NCI-H1694 treated with DMSO at 0.1 percent for 48 hours (cell line): ENCODE measurements at regions not wholly inside any gene's neighbourhood (a gene's known extent, or its start where the extent isn't known, plus 50 kb on each side); places are given as distances from the start of the nearest gene placed in this dataset.

Experiments used
- DNase-seq: peaks from one replicate; lab custom pipeline; 2025; lab: John Stamatoyannopoulos, UW

DNA sequence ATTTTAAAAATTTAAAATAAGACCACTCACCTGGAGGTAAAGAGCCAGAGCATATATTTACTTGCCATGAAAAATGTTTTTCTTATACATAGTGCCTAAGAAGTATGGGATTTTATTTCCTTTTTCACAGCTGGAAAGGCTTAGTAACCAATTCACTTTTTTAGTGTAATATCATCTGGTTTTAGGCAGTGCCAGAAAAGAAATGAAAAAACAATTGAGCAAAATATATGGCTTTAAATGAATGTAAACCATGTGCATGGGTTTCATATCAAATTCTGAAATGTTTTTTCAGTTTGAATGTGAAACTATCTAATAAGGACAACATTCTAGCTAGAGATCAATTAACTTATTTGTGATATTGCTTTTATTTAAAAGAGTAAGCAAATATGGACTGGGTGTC lies 672.4 kb upstream of the ADAMTS5 start:
- DNase-seq: no peak

DNA sequence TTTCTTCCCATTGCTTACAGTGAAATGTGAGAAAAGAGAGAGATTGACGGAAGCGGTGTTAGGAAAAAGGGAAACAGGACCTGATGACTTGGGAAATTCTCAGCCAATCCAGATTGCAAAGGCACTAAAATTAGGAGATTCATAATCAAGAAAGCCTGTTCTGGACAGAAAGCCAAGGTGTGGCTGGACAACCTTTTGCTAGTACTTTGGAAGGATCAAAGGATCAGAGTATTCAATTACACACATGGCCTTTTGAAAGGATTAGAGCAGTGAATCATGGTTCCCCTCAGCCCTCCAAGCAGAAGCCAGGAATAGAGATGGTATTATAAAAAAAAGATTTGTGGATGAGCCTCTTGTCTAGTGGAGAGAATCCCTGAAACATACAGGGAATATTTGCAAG lies 669.8 kb upstream of the ADAMTS5 start:
- DNase-seq: no peak

- no peak for DNase-seq
Observed at GRCh38 chr21:27633631-27634030, 666.7 kb upstream of the ADAMTS5 start.

DNA sequence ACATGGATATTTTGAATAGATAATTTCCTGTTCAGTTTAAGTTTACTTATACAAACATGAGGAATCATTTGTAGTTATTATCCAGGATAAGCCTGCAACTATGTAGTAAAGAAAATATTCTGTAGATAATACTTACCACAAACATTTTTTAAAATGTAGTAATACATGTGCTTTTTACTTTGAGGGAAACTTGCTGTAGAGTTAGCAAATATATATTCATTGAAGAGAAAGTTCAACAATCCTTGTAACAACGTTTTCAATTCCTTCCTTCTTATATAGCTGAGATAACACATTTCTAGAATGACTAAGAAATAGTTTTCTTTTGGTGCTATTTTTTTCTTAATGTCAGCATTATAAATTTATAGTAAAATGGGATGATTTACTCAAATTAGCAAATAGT lies 664.6 kb upstream of the ADAMTS5 start:
- no peak for DNase-seq

- DNase-seq: no peak
Observed at GRCh38 chr21:27622631-27623030, 655.7 kb upstream of the ADAMTS5 start.

DNA sequence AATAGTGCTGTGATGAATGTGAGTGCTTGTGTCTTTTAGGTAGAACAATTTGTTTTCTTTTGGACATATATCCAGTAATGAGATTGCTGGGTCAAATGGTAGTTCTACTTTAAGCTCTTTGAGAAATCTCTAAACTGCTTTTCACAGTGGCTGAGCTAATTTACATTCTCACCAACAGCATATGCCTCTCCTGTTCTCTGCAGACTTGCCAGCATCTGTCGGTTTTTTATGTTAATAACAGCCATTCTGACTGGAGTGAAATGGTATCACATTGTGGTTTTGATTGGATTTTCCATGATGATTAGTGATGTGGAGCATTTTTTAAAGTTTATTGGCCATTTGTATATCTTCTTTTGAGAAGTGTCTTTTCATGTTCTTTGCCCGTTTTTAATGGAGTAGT lies 647.3 kb upstream of the ADAMTS5 start:
- peak; percentile 82 for DNase-seq

DNA sequence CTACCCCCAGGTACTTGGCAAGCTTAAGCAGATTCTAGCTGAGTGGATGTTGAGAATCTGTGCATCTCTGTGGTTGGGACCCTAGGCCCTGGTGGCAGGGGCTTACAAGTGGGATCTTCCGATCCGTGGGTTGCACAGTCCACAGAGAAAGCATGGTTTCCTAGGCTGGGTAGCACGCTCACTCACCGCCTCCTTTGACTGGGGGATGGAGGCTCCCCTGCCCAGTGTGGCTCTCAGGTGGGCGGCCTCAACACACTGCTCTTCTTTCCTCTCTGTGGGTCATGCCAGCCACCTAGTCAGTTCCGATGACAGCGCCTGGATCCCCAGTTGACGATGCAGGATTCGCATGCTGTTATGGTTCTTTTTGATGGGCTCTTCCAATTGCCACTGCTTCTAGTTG lies 639.5 kb upstream of the ADAMTS5 start:
- DNase-seq: no peak

DNA sequence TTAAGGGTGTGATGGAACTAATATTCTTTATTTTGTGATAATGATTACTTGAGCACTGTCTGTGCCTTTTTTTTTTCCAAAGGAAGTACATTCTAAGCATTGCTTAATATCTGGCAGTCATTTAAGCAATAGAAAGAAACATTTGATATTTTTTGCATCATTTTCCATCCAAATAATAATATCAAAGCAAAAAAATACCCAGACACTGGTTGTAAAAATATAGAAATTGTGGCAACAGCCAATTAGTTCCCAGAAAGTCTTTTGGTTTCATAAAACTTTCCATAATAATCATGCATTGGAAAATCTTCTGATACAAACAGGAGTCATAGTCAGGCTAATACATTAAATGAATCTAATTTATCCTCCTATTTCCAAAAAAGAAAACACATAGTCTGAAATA lies 629.3 kb upstream of the ADAMTS5 start:
- no peak for DNase-seq

- DNase-seq: no peak
Observed at GRCh38 chr21:27595716-27596115, 628.8 kb upstream of the ADAMTS5 start.

DNA sequence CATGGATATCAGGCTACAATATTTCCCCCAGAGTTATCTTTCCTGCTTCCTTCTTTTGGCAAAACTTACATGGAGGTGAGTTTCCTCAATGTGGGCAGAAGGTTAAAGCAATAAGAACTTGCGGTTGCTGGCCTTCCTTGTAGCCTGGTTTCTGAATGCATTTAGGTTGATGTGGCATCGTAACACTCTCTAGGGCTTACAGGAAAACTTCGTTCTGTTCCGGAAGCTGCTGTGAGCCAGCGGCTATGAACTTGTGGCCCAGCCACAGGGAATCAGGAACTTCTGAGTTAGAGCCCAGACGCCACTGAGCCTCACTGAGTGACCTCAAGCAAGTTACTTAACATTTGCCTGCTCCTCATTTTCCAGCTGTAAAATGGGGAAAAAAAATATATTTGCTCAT lies 623.4 kb upstream of the ADAMTS5 start:
- no peak for DNase-seq

GRCh38 chr21:27589781-27590180 lies 622.9 kb upstream of the ADAMTS5 start:
- DNase-seq: no peak

GRCh38 chr21:27586986-27587385 lies 620.1 kb upstream of the ADAMTS5 start:
- no peak for DNase-seq

DNA sequence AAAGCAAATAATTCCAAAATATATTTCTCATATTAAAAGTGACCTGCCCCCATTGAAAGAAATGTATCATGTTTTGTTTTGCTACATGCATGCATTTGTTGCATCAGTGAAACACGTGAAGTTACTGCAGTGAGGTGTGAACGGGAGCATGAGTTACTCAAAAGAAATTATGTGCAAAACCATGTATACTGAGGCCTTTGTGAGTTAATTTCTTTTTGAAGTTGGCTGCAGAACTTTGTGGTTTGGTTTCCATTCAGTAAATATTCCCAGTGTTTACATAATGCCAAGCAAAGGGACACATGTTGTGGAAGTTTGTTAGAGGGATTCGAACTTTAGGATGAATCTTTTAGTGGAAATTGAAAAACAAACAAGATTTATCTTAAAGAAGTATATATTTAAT lies 619.4 kb upstream of the ADAMTS5 start:
- DNase-seq: no peak

GRCh38 chr21:27584256-27584655 lies 617.4 kb upstream of the ADAMTS5 start:
- DNase-seq: no peak

GRCh38 chr21:27582948-27583430 lies 616.1 kb upstream of the ADAMTS5 start:
- DNase-seq: no peak

DNA sequence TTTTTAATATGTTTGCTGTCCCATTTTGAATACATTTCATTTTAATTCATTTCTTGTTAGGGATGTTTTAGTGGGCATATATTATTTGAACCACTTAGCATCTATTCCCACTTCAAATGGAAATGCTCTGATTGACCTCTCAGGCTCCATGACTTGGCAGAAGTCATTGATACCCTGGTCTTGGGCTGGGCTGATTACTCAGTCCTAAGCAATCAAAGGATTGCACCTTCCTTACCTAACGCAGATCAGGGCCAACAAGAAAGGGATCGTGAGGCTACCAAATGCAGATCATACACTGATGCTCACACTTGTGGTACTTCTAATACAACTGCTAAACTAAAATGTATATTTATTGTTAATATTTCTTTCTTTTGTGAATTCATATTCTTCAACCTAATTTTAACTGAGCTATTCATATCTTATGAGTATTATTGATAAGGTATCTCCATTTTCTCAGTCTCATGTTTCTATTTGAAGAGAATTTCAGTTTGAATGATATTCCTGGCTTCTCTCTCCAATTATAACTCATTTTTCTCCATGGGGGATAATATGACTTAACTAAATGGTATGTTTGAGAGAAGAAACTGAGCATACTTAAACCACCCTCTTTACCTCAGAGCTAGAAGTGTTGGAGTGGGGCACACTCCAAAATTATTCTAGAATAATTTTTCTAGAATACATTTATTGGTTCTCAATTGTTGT lies 615.5 kb upstream of the ADAMTS5 start:
- no peak for DNase-seq

GRCh38 chr21:27581168-27581567 lies 614.3 kb upstream of the ADAMTS5 start:
- DNase-seq: no peak

DNA sequence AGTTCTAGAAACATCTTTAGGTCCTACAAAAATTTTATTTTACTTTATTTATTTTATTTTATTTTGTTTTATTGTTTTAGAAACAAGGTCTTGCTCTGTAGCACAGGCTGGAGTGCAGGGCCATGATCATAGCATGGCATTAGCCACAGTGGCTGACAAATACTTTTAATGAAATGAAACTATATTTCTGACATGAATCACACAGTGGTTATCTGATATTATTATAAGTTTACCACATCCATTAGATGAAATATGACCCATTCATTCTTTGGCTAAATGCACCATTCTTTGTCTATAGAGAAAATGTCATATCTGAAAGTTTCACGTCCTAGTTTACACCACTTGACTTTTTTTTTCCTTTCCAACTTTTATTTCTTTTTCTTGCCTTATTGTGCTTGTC lies 613.4 kb upstream of the ADAMTS5 start:
- DNase-seq: no peak

DNA sequence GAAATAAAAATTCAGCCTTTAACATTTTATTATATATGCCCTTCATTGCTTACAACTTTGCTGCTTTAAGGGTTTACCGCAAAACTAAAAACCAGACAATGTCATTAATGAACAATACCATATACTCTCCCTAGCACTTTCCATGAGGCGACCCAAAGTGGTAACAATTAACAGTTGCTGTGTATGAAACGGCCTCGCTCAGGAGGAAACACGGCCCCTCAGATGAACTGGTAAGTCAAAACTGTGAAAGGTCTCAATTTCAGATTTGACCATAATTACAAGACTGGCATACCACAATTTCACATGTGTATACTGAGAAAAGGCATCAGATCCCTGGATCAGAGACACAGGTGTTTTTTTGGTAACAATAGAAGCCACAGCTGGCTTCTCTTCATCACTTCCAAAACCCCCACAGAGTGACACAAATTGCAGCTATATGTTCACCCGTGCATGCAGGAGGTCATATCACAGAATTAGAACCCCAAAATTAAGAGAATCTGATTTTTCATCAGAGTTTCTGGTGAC lies 611.9 kb upstream of the ADAMTS5 start:
- DNase-seq: no peak

GRCh38 chr21:27572696-27573095 lies 605.8 kb upstream of the ADAMTS5 start:
- no peak for DNase-seq

DNA sequence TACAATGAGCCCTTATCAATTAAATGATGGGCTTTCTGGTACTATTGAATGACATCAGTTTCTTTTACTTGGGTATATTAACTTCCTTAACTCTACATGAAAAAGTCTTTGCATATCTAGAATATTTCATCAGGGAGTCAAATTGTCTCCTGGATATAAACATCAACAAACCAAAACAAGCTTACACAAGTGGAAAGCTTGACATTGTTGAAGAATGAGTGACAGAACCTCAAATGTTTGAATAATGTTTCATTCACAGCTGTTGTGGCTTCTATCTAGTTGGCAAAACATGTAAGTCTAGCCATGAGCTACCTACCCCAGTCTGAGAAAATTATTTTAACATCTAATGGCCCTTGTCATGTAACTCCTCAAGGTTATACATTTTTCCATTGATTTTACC lies 604.8 kb upstream of the ADAMTS5 start:
- no peak for DNase-seq

DNA sequence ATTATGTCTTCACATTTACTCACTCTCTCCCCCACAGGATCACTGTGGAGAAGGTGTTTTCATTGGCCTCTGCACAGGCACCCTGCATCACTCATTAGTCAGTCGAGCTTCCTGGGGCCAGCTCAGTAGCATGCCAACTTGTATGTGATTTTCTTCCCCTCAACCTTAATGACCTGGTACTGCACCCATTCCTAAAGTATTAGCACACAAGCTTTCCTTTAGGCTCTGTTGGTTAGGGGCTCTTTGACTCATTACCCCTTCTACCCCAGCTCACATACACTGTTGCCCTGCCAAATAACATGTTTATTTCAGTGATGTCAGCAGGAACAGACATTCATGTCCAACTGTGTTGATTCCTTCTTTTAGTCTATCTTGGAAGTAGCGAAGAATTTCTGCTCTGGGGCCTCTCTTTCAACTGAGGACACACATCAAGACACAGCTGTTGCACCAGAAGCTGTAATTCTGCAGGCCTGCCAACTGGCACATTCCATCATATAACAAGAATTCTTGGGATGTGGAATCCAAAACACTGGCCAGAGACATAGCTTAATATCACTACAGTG lies 603.5 kb upstream of the ADAMTS5 start:
- DNase-seq: no peak

DNA sequence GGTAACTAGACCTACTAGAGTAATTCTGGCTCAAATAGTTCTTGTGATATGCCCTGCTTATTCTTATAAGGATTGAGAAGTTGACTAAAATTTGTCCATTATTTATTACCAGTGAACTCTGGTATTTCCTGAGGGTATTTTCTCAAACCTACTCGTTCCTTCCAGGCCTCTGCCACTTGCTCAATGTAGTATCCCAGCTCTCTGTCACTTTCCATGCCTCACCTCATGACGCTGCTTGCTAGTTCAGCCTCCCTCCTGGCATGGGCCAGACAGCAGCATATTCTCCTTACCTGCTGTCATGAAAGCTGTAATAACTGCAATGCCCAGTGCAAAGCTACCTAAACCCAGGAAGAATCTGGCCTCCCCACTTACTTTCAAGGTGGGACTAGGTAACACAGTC lies 602.9 kb upstream of the ADAMTS5 start:
- DNase-seq: no peak

- DNase-seq: no peak
Observed at GRCh38 chr21:27569091-27569490, 602.2 kb upstream of the ADAMTS5 start.
